ENCODE measurements at regions not wholly inside any gene's neighbourhood (a gene's known extent, or its start where the extent isn't known, plus 50 kb on each side); places are given as distances from the start of the nearest gene placed in this dataset.

DNA sequence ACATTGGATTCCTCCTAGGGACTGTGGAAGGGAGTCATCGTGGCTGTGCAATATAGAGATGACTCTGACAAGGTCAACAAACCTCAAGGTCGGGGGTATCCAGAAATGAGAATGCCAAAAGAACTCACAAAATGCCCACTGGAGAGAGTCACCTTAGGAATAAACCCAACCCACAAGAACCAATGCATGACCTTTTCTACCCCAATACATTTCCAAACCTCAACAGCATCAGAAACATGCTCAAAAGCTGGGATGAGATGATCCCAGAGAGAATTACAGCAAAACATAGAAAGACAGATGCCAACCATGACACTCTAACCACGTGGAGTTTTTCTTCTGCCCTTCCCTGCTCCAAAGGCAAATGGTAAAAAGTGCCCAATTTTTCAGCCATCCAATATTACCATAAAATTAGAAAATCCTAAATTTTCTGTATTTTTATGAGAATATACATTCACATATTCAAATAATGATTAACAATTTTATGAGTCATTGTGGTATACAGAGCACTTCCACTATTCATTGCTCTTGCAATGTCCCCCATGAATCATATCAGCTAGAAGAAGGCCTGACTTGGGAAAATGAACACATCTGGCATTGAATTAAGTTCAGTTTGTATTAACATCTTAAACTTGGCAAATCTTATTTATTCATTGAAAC lies 88.2 kb upstream of the PALMD start:
- no peak for DNase-seq (ENCODE audit: low spot score)
- Mint-ChIP-seq H3K36me3 (ENCODE audit: low read depth) (no peaks in the 10 kb centered on the region), H3K27ac (no peak overlapping the region), H3K4me1 (ENCODE audit: low read depth) (no peaks in the 10 kb centered on the region), H3K4me3 (ENCODE audit: low read depth) (no peak overlapping the region), H3K27me3 (ENCODE audit: low read depth) (no peaks in the 10 kb centered on the region), H3K9me3 (peaks cover 5% of the 10 kb centered on the region)
- intact Hi-C loops (cut with micrococcal nuclease) = no loop called here

DNA sequence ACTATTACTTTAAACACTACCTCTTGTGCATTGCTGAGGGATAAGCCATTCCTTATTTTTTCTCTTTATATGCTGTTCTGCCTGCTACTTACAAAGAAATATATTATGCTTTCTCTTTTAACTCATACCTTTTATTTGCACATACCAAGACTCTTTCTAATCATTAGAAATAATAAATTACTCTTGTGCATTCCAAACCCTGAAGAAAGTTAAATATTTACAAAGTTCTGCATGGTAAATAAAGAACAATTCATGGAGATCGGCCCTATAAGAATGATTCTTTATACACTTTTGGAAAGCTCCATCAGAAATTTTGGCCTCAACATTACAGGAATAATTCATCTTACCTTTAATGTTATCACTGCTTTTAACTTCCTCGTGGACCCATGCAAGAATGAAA lies 86.7 kb upstream of the PALMD start:
- Mint-ChIP-seq H3K27me3 (ENCODE audit: low read depth) (no peaks in the 10 kb centered on the region), H3K9me3 (peaks cover 5% of the 10 kb centered on the region), H3K27ac (no peak overlapping the region), H3K4me3 (ENCODE audit: low read depth) (no peak overlapping the region), H3K36me3 (ENCODE audit: low read depth) (no peaks in the 10 kb centered on the region), H3K4me1 (ENCODE audit: low read depth) (no peaks in the 10 kb centered on the region)
- DNase-seq (ENCODE audit: low spot score) = no peak
- intact Hi-C loops (cut with micrococcal nuclease) = no loop called here

- no peak overlapping the region for H3K4me3 Mint-ChIP-seq (ENCODE audit: low read depth)
- H3K27me3 Mint-ChIP-seq (ENCODE audit: low read depth) = no peaks in the 10 kb centered on the region
- peaks cover 5% of the 10 kb centered on the region for H3K9me3 Mint-ChIP-seq
- H3K4me1 Mint-ChIP-seq (ENCODE audit: low read depth) = no peaks in the 10 kb centered on the region
- H3K36me3 Mint-ChIP-seq (ENCODE audit: low read depth) = no peaks in the 10 kb centered on the region
- intact Hi-C loops (cut with micrococcal nuclease) = no loop called here
- H3K27ac Mint-ChIP-seq = no peak overlapping the region
- DNase-seq (ENCODE audit: low spot score) = no peak
Measured at GRCh38 chr1:99560207-99561040, 85.5 kb upstream of the PALMD start.

- intact Hi-C loops (cut with micrococcal nuclease) = no loop called here
- peaks cover 3% of the 10 kb centered on the region for H3K27me3 Mint-ChIP-seq (ENCODE audit: low read depth)
- no peaks in the 10 kb centered on the region for H3K36me3 Mint-ChIP-seq (ENCODE audit: low read depth)
- no peak for DNase-seq (ENCODE audit: low spot score)
- no peak overlapping the region for H3K27ac Mint-ChIP-seq
- H3K4me1 Mint-ChIP-seq (ENCODE audit: low read depth) = no peaks in the 10 kb centered on the region
- no peak overlapping the region for H3K4me3 Mint-ChIP-seq (ENCODE audit: low read depth)
- H3K9me3 Mint-ChIP-seq = peaks cover 5% of the 10 kb centered on the region
Measured at GRCh38 chr1:99561952-99562351, 84.0 kb upstream of the PALMD start.

DNA sequence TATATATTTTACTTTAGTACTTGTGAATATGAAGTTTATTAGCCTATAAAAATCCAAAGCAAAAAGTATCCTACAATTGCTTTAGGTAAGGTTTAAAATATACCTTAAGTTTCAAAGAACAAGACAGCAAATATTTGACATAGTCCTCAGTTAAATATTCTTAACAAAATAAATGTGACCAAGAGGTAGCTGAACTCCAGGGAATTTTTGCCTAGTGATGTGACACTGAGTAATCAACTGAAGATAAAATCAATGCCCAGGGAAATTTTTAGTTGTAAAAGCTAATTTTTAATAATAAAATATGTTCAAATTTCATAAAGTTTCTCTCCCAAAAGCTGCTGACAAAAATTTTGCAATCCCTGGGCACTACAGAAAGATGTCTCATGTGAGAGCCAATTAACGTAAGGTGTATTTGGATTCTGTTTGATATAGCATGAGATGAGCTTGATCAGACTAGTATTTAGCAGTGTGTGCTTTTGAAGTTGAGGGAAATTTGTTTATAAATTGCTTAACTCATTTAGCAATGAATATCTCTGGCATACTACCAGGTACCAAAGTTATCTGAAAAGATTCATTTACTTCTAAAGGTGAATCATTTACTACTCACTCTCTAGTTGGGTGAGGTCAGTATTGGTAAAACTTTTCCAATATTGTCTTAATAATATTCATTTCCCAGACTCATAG lies 80.2 kb upstream of the PALMD start:
- intact Hi-C loops (cut with micrococcal nuclease) = no loop called here
- peaks cover 4% of the 10 kb centered on the region for H3K27me3 Mint-ChIP-seq (ENCODE audit: low read depth)

DNA sequence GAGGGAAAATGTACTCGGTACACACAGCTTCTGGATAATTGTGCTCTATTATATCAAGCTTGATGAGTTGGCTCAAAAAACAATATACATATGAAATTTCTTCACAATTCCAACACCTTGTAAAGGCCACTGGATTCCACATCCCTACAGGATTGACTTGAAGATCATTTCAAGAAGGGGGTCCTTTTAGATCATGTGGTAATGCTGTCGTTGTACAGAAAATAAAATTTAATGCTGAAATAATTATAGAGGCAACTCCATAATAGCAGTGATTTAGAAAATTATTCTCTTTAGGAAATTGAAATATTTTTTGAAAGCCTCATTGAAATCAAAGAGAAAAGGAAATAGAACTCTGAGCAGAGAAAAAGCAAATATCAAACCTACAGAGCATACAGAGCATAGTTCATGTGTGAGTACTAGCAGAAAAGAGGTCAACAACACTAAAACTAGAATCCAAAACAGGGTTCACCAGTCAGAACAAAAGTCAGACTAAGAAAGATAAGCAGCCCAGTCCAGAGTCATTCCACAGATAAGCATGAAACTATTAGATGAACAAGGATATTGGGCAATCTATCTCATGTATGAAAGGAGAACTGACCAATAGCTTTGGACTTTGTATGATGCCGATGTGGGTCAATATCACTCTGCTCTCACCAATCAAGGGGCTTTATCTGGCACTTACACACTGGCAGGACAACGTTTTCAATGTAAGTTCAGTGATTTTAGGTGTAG lies 79.5 kb upstream of the PALMD start:
- Mint-ChIP-seq H3K4me3 (ENCODE audit: low read depth) (no peak overlapping the region), H3K27ac (no peak overlapping the region), H3K9me3 (peaks cover 5% of the 10 kb centered on the region), H3K4me1 (ENCODE audit: low read depth) (no peaks in the 10 kb centered on the region), H3K36me3 (ENCODE audit: low read depth) (no peaks in the 10 kb centered on the region), H3K27me3 (ENCODE audit: low read depth) (peaks cover 4% of the 10 kb centered on the region)
- intact Hi-C loops (cut with micrococcal nuclease) = no loop called here
- no peak for DNase-seq (ENCODE audit: low spot score)

More for the DNA sequence above, 80.2 kb upstream of the PALMD start:
- no peak for DNase-seq (ENCODE audit: low spot score)
- H3K4me3 Mint-ChIP-seq (ENCODE audit: low read depth) = no peak overlapping the region
- H3K4me1 Mint-ChIP-seq (ENCODE audit: low read depth) = no peaks in the 10 kb centered on the region
- H3K9me3 Mint-ChIP-seq = peaks cover 5% of the 10 kb centered on the region
- H3K36me3 Mint-ChIP-seq (ENCODE audit: low read depth) = no peaks in the 10 kb centered on the region
- no peak overlapping the region for H3K27ac Mint-ChIP-seq

GRCh38 chr1:99570486-99571089 lies 75.3 kb upstream of the PALMD start:
- Mint-ChIP-seq H3K4me3 (ENCODE audit: low read depth) (no peak overlapping the region), H3K27ac (no peak overlapping the region), H3K27me3 (ENCODE audit: low read depth) (peaks cover 4% of the 10 kb centered on the region), H3K9me3 (no peaks in the 10 kb centered on the region), H3K36me3 (ENCODE audit: low read depth) (no peaks in the 10 kb centered on the region), H3K4me1 (ENCODE audit: low read depth) (no peaks in the 10 kb centered on the region)
- intact Hi-C loops (cut with micrococcal nuclease) = no loop called here
- DNase-seq (ENCODE audit: low spot score) = no peak

- Mint-ChIP-seq H3K9me3 (no peaks in the 10 kb centered on the region), H3K27ac (no peak overlapping the region), H3K4me3 (ENCODE audit: low read depth) (no peak overlapping the region), H3K4me1 (ENCODE audit: low read depth) (no peaks in the 10 kb centered on the region), H3K36me3 (ENCODE audit: low read depth) (no peaks in the 10 kb centered on the region), H3K27me3 (ENCODE audit: low read depth) (peaks cover 4% of the 10 kb centered on the region)
- DNase-seq (ENCODE audit: low spot score) = no peak
- intact Hi-C loops (cut with micrococcal nuclease) = no loop called here
Measured at GRCh38 chr1:99571092-99571734, 74.7 kb upstream of the PALMD start.

- Mint-ChIP-seq H3K4me1 (ENCODE audit: low read depth) (no peaks in the 10 kb centered on the region), H3K27me3 (ENCODE audit: low read depth) (peaks cover under 1% of the 10 kb centered on the region), H3K4me3 (ENCODE audit: low read depth) (no peak overlapping the region), H3K9me3 (no peaks in the 10 kb centered on the region), H3K27ac (no peak overlapping the region), H3K36me3 (ENCODE audit: low read depth) (no peaks in the 10 kb centered on the region)
- intact Hi-C loops (cut with micrococcal nuclease) = no loop called here
- no peak for DNase-seq (ENCODE audit: low spot score)
Measured at GRCh38 chr1:99573431-99574217, 72.3 kb upstream of the PALMD start.

- DNase-seq (ENCODE audit: low spot score) = no peak
- Mint-ChIP-seq H3K4me1 (ENCODE audit: low read depth) (no peaks in the 10 kb centered on the region), H3K27ac (no peak overlapping the region), H3K4me3 (ENCODE audit: low read depth) (no peak overlapping the region), H3K27me3 (ENCODE audit: low read depth) (peaks cover 2% of the 10 kb centered on the region), H3K36me3 (ENCODE audit: low read depth) (no peaks in the 10 kb centered on the region), H3K9me3 (no peaks in the 10 kb centered on the region)
- intact Hi-C loops (cut with micrococcal nuclease) = no loop called here
Measured at GRCh38 chr1:99577313-99577712, 68.6 kb upstream of the PALMD start.

DNA sequence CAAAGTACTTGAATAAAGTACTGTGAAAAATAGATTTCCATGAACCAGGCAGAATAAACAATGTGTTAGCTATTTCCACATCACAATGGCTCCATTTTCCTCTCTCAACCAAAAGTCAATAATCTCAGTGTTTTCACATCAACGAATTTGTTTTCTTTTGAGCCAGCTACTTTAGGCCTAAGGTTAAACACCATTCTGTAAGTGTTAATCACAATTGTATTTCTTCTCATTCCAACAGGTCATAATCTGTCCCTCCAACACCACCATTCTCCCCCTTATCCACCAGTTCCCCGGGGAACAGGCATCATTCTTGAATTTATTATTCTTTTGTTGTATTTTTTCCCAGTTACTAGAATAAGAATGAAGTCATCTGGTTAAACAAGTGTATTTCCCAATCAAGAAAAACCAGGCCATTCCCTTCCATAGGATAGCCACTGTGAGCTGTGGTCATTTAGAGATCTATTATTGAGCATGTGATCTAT lies 66.2 kb upstream of the PALMD start:
- no peak overlapping the region for H3K27ac Mint-ChIP-seq
- intact Hi-C loops (cut with micrococcal nuclease) = no loop called here
- peaks cover 2% of the 10 kb centered on the region for H3K27me3 Mint-ChIP-seq (ENCODE audit: low read depth)
- no peak for DNase-seq (ENCODE audit: low spot score)
- H3K4me3 Mint-ChIP-seq (ENCODE audit: low read depth) = no peak overlapping the region
- H3K9me3 Mint-ChIP-seq = no peaks in the 10 kb centered on the region
- no peaks in the 10 kb centered on the region for H3K4me1 Mint-ChIP-seq (ENCODE audit: low read depth)
- H3K36me3 Mint-ChIP-seq (ENCODE audit: low read depth) = no peaks in the 10 kb centered on the region
